Epithelial cell of proximal tubule (primary cell): ENCODE measurements at regions not wholly inside any gene's neighbourhood (a gene's known extent, or its start where the extent isn't known, plus 50 kb on each side); places are given as distances from the start of the nearest gene placed in this dataset.

Source experiments
- DNase-seq: peaks from one replicate; pipeline ENCODE4 v3.0.0-alpha.2; 2011; ENCODE audit warnings: low read depth
- H3K4me3 ChIP-seq: 2 replicates; pipeline ENCODE4 v1.5.1; 2011; ENCODE audit warnings: low read depth, mild to moderate bottlenecking, low read length
- TF ChIP-seq, protein P1 (sequence below): conservative IDR thresholded peaks from 2 replicates; pipeline ENCODE4 v1.5.1; 2012; ENCODE audit warnings: low read depth, mild to moderate bottlenecking, low read length

DNA sequence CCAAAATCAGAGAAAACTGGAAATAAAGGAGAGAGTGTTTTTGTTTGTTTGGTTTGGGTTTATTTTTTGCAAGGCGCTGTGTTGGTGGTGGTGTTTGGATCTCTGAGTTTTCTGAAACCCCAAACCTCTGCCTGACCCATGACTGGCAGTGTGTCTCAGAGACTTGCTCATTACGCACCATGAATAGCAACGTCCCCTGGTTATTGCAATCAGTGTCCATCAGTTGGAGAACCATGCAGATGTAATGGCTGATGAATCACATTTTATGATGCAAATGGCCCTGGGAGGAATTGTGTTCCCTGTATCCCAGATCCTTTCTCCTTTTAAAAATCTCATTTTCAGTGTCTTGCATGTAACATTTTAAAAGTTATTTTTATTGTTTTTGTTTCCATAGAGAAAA is 362.8 kb downstream of the PMP22 start:
- H3K4me3 ChIP-seq: no peak overlapping the region
- no peak for DNase-seq
- TF ChIP-seq, protein P1, sequence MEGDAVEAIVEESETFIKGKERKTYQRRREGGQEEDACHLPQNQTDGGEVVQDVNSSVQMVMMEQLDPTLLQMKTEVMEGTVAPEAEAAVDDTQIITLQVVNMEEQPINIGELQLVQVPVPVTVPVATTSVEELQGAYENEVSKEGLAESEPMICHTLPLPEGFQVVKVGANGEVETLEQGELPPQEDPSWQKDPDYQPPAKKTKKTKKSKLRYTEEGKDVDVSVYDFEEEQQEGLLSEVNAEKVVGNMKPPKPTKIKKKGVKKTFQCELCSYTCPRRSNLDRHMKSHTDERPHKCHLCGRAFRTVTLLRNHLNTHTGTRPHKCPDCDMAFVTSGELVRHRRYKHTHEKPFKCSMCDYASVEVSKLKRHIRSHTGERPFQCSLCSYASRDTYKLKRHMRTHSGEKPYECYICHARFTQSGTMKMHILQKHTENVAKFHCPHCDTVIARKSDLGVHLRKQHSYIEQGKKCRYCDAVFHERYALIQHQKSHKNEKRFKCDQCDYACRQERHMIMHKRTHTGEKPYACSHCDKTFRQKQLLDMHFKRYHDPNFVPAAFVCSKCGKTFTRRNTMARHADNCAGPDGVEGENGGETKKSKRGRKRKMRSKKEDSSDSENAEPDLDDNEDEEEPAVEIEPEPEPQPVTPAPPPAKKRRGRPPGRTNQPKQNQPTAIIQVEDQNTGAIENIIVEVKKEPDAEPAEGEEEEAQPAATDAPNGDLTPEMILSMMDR: no peak

DNA sequence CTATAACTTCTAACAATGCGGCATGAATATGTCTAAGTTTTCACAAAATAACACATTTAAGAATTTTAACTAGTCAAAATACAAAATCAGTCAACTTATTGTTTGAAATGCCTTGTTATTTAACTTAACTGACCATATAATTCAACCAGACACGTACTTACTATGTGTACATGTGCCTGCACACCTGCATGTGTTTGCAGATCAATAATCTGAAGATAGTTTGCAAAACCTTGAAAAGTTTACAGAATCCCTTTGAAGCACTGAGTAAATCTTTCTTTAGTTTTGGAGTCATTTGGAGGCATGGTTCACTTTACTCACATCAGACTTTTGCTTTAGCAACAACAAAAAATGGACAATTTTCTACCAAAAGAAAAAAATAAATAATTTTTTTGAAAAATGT is 363.8 kb downstream of the PMP22 start:
- no peak for DNase-seq
- TF ChIP-seq, protein P1: no peak
- H3K4me3 ChIP-seq: no peak overlapping the region

DNA sequence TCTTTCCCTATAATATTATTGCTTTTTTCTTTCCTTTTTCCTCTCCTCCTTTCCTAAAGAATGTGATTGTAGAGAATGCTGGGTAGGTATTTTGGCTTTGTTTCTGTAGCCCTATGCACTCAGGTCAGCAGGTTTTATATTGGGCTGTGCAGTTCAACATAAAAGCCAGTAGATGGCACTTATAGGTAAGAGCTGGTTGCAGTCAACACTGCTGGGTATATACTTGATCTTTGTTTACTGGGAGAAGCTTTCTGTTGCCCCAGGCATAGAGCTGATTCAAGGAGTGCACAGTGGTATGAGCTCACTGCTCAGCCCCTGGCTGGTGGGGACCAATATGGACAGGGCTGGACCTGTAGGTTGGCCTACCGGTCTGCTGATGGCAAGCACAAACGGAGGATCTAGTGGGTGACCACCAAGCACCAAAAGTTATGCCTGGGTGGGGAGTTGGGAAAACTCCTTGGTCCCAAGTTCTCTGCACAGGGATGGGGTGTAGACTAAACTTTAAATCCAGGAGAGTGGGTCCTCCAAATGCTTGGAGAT is 378.9 kb downstream of the PMP22 start:
- TF ChIP-seq, protein P1: peak; percentile 27
- DNase-seq: no peak
- no peak overlapping the region for H3K4me3 ChIP-seq

DNA sequence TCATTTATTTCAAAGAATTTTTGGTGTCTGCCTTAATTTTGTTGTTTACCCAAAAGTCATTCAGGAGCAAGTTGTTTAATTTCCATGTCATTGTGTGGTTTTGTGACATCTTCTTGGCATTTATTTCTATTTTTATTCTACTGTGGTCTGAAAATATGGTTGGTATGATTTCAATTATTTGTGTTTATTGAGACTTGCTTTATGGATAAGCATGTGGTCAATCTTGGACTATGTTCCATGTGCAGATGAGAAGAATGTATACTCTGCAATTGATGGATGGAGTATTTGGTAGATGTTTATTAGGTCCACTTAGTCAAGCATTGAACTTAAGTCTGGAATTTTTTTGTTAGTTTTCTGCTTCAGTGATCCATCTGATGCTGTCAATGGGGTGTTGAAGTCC is 383.0 kb downstream of the PMP22 start:
- no peak overlapping the region for H3K4me3 ChIP-seq
- TF ChIP-seq, protein P1: no peak
- no peak for DNase-seq

DNA sequence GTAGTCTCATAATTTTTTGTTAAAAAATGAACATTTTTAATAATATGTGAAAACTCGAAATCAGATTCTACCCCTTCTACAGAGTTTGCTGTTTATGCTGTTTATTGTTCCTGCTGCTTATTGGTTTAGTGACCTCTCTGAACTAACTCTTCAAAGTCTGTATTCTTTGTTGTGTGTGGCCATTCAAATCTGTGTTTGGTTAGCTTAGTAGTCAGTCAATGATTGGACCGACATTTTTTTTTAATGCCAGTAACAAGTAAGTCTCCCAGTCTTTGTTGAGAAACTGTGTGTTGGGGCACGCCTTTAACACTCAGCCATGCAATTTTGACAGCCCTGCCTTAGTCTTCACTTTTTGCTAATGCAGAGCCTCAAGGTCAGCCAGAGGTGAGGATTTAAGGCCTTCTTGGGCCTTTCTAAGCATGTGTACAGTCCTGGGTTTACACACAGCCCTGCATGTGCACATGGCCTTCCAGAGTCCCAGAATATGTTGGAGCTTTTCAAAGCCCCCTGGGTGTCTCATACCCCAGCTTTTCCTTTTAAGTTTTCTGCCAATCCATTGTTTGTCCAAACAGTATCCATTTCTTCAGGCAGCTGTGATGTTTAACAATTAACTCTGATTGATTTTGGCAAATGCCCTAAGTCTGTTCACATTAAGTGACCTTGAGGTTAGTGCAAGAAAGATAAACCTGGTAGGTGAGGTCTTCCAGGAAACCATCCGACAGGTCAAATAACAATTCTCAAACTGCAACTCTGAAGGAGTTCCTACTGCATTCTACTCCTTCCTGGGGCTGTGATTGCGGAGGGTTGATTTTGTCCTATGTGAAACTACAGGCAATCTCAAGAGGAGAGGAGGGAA is 389.3 kb downstream of the PMP22 start:
- TF ChIP-seq, protein P1: no peak
- DNase-seq: no peak
- no peak overlapping the region for H3K4me3 ChIP-seq

DNA sequence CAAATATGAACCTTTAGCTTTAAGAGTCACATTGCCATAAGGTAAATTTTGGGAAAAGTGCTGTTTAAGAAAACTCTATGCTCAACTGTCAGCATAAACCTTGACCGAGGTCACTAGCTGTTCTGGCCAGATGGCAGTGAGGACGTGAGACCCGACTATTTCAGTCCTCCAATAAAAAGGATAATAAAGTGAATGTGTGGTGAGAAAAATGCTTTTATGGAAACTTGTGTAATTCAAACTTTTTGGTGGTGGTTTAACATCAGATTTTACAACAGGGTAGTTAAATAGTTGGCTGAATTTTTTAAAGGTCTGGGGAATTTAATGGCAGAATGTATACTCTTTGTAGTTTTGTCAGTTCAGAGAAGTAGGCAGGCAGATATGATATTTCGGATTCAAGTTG is 391.1 kb downstream of the PMP22 start:
- DNase-seq: no peak
- H3K4me3 ChIP-seq: no peak overlapping the region

More for the DNA sequence above, 391.1 kb downstream of the PMP22 start:
- TF ChIP-seq, protein P1: no peak
